ENCODE measurements at regions not wholly inside any gene's neighbourhood (a gene's known extent, or its start where the extent isn't known, plus 50 kb on each side); places are given as distances from the start of the nearest gene placed in this dataset.

DNA sequence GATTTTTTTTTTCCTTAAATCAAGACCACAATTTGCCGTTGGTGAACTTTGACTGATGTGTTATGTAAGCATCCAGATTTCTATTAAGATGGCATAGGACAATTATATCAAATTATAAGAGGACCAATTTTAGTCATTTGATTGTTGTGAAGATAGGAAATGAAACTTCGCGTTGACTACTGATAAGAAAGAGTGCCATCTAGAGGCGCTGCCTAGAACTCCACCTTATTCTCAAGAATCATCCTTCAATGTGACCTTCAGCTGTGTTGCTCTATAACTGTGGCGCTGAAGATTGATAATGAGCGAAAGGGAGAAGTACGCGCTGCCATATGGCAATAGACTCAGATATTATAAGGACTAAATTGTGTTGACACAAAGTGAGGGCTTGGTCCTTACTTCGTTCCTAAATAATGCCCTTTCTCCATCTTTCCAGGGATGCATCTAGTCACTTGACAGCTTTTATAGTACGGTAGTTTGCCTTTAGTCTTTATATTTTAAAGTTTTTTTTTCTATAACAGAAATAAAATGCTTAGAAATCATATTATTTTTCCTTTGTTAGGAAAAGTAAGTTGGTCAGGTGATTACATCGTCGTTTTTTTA, 350.8 kb upstream of the STXBP6 start:
- Histone ChIP-seq H2AFZ (ENCODE audit: low read depth) (peak overlapping the region; percentile 8; the same call in 1 of the 2 replicates), H3K27me3 (ENCODE audit: insufficient read depth) (no peaks in the 10 kb centered on the region), H3K4me1 (ENCODE audit: control insufficient read depth in 1 of 2, insufficient read depth in 2 of 2, low read depth in 1 of 2, low read length in 1 of 2) (no peaks in the 10 kb centered on the region), H3K36me3 (replicated peaks in 1 of 2; ENCODE audit: control insufficient read depth in 1 of 2, insufficient read depth in 2 of 2, low read length in 1 of 2) (no peaks in the 10 kb centered on the region), H3K9ac (no peak overlapping the region), H3F3A (replicated peaks; ENCODE audit: insufficient read depth) (no peaks in the 10 kb centered on the region), H3K79me2 (ENCODE audit: insufficient read depth) (no peaks in the 10 kb centered on the region), H4K20me1 (ENCODE audit: insufficient read depth) (no peaks in the 10 kb centered on the region), H3K4me2 (no peak overlapping the region), H3K9me2 (no peaks in the 10 kb centered on the region), H3K4me3 (ENCODE audit: low read depth in 2 of 2, low read length in 1 of 2) (no peak overlapping the region; a peak in 1 of 4 replicates), H3K27ac (ENCODE audit: low read depth in 2 of 2, low read length in 1 of 2) (no peak overlapping the region), H3K9me3 (no peaks in the 10 kb centered on the region)
- 6% methylated on average over 12 of the region's 12 CpGs for WGBS (ENCODE audit: low lambda C conversion rate)
- ChIA-PET POLR2A (no interaction called here), CTCF (interaction anchor here (0.6 to 2.8 kb wide), 23 partner anchors 9 to 341 kb away, joined by 3 to 37 read pairs (median 5); no protein-coding TSS in a partner anchor)
- no peak for TF ChIP-seq MEF2A (IDR thresholded peaks at IDR 0.05; ENCODE audit: borderline replicate concordance, low read depth)
- TF ChIP-seq NFIC (IDR thresholded peaks at IDR 0.05; ENCODE audit: borderline replicate concordance) = no peak
- TF ChIP-seq EP300 (IDR thresholded peaks at IDR 0.05; ENCODE audit: borderline replicate concordance in 1 of 2, low read depth in 1 of 2, low read length in 1 of 2) = no peak
- no peak for TF ChIP-seq TCF12 (IDR thresholded peaks at IDR 0.05)
- TF ChIP-seq, protein P1, sequence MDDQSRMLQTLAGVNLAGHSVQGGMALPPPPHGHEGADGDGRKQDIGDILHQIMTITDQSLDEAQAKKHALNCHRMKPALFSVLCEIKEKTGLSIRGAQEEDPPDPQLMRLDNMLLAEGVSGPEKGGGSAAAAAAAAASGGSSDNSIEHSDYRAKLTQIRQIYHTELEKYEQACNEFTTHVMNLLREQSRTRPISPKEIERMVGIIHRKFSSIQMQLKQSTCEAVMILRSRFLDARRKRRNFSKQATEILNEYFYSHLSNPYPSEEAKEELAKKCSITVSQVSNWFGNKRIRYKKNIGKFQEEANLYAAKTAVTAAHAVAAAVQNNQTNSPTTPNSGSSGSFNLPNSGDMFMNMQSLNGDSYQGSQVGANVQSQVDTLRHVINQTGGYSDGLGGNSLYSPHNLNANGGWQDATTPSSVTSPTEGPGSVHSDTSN (IDR thresholded peaks at IDR 0.05) = no peak
- no peak for TF ChIP-seq MXI1 (IDR thresholded peaks at IDR 0.05; ENCODE audit: low read depth, low read length)
- TF ChIP-seq POLR2AphosphoS5 (IDR thresholded peaks at IDR 0.05; ENCODE audit: low read depth, low read length) = no peak
- peak; percentile 42; the same call in 1 of the 2 replicates for TF ChIP-seq RAD21 (IDR thresholded peaks at IDR 0.05; ENCODE audit: low read length)
- TF ChIP-seq, protein P2, sequence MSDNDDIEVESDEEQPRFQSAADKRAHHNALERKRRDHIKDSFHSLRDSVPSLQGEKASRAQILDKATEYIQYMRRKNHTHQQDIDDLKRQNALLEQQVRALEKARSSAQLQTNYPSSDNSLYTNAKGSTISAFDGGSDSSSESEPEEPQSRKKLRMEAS (IDR thresholded peaks at IDR 0.05; ENCODE audit: low read depth) = no peak
- TF ChIP-seq, protein P3, sequence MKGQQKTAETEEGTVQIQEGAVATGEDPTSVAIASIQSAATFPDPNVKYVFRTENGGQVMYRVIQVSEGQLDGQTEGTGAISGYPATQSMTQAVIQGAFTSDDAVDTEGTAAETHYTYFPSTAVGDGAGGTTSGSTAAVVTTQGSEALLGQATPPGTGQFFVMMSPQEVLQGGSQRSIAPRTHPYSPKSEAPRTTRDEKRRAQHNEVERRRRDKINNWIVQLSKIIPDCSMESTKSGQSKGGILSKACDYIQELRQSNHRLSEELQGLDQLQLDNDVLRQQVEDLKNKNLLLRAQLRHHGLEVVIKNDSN (IDR thresholded peaks at IDR 0.05; ENCODE audit: borderline replicate concordance, low read depth) = no peak
- TF ChIP-seq TEAD4 (IDR thresholded peaks at IDR 0.05; ENCODE audit: borderline replicate concordance, insufficient read depth) = no peak
- TF ChIP-seq, protein P4, sequence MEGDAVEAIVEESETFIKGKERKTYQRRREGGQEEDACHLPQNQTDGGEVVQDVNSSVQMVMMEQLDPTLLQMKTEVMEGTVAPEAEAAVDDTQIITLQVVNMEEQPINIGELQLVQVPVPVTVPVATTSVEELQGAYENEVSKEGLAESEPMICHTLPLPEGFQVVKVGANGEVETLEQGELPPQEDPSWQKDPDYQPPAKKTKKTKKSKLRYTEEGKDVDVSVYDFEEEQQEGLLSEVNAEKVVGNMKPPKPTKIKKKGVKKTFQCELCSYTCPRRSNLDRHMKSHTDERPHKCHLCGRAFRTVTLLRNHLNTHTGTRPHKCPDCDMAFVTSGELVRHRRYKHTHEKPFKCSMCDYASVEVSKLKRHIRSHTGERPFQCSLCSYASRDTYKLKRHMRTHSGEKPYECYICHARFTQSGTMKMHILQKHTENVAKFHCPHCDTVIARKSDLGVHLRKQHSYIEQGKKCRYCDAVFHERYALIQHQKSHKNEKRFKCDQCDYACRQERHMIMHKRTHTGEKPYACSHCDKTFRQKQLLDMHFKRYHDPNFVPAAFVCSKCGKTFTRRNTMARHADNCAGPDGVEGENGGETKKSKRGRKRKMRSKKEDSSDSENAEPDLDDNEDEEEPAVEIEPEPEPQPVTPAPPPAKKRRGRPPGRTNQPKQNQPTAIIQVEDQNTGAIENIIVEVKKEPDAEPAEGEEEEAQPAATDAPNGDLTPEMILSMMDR (IDR thresholded peaks at IDR 0.05) = peak; percentile 87
- TF ChIP-seq FOXM1 (IDR thresholded peaks at IDR 0.05; ENCODE audit: low read depth) = no peak
- TF ChIP-seq, protein P5, sequence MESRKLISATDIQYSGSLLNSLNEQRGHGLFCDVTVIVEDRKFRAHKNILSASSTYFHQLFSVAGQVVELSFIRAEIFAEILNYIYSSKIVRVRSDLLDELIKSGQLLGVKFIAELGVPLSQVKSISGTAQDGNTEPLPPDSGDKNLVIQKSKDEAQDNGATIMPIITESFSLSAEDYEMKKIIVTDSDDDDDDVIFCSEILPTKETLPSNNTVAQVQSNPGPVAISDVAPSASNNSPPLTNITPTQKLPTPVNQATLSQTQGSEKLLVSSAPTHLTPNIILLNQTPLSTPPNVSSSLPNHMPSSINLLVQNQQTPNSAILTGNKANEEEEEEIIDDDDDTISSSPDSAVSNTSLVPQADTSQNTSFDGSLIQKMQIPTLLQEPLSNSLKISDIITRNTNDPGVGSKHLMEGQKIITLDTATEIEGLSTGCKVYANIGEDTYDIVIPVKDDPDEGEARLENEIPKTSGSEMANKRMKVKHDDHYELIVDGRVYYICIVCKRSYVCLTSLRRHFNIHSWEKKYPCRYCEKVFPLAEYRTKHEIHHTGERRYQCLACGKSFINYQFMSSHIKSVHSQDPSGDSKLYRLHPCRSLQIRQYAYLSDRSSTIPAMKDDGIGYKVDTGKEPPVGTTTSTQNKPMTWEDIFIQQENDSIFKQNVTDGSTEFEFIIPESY (IDR thresholded peaks at IDR 0.05; ENCODE audit: borderline replicate concordance, low read depth) = no peak
- TF ChIP-seq JUND (IDR thresholded peaks at IDR 0.05) = no peak
- TF ChIP-seq GATA2 (CRISPR knock-in tag; IDR thresholded peaks at IDR 0.05) = peak; percentile 33; the same call in 1 of the 2 replicates
- TF ChIP-seq ELF1 (IDR thresholded peaks at IDR 0.05) = no peak
- TF ChIP-seq RFX5 (IDR thresholded peaks at IDR 0.05; ENCODE audit: low read length) = no peak
- no peak for TF ChIP-seq EZH2phosphoT487 (IDR thresholded peaks at IDR 0.05; ENCODE audit: borderline replicate concordance, low read depth)
- TF ChIP-seq SMC3 (IDR thresholded peaks at IDR 0.05; ENCODE audit: low read depth, low read length) = no peak
- no peak for TF ChIP-seq GABPA (IDR thresholded peaks at IDR 0.05; ENCODE audit: low read depth)
- TF ChIP-seq, protein P6, sequence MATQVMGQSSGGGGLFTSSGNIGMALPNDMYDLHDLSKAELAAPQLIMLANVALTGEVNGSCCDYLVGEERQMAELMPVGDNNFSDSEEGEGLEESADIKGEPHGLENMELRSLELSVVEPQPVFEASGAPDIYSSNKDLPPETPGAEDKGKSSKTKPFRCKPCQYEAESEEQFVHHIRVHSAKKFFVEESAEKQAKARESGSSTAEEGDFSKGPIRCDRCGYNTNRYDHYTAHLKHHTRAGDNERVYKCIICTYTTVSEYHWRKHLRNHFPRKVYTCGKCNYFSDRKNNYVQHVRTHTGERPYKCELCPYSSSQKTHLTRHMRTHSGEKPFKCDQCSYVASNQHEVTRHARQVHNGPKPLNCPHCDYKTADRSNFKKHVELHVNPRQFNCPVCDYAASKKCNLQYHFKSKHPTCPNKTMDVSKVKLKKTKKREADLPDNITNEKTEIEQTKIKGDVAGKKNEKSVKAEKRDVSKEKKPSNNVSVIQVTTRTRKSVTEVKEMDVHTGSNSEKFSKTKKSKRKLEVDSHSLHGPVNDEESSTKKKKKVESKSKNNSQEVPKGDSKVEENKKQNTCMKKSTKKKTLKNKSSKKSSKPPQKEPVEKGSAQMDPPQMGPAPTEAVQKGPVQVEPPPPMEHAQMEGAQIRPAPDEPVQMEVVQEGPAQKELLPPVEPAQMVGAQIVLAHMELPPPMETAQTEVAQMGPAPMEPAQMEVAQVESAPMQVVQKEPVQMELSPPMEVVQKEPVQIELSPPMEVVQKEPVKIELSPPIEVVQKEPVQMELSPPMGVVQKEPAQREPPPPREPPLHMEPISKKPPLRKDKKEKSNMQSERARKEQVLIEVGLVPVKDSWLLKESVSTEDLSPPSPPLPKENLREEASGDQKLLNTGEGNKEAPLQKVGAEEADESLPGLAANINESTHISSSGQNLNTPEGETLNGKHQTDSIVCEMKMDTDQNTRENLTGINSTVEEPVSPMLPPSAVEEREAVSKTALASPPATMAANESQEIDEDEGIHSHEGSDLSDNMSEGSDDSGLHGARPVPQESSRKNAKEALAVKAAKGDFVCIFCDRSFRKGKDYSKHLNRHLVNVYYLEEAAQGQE (IDR thresholded peaks at IDR 0.05; ENCODE audit: low read depth, low read length) = no peak
- TF ChIP-seq CHD2 (IDR thresholded peaks at IDR 0.05; ENCODE audit: low read length, partially characterized antibody) = no peak
- no peak for TF ChIP-seq RXRA (IDR thresholded peaks at IDR 0.05; ENCODE audit: borderline replicate concordance, low read depth)
- TF ChIP-seq FOSL2 (IDR thresholded peaks at IDR 0.05; ENCODE audit: borderline replicate concordance, low read depth) = no peak
- peak; percentile 9 for DNase-seq

Data from SK-N-SH (cell line).